Activated B cell treated with CpG ODN at 0.5 μM for 24 hours (primary cell): ENCODE measurements at regions not wholly inside any gene's neighbourhood (a gene's known extent, or its start where the extent isn't known, plus 50 kb on each side); places are given as distances from the start of the nearest gene placed in this dataset.

Source experiments
- ATAC-seq: fragments of 200-7000 bp; cut with Tn5 transposase; one replicate; pipeline ENCODE4 v1.10.0; 2021; ENCODE audit warnings: low read depth, mild to moderate bottlenecking, moderate library complexity
- CTCF ChIA-PET: fragments of 350-600 bp; sonication (Branson Sonifier 250); formaldehyde crosslinking; loops from one replicate; lab custom pipeline; 2021; ENCODE audit warnings: antibody characterized with exemption; lab: Charles Lee
- POLR2A ChIA-PET: fragments of 350-600 bp; sonication (Branson Sonifier 250); formaldehyde crosslinking; loops from one replicate; lab custom pipeline; 2021; ENCODE audit warnings: antibody characterized with exemption; lab: Charles Lee
- DNase-seq: peaks from one replicate; pipeline ENCODE4 v3.0.0; 2022
- H3K27ac Mint-ChIP-seq: one replicate; pipeline ENCODE4 v1.8.0; 2020; ENCODE audit warnings: mixed read lengths
- H3K27me3 Mint-ChIP-seq: one replicate; pipeline ENCODE4 v1.8.0; 2021; ENCODE audit warnings: mixed read lengths
- H3K36me3 Mint-ChIP-seq: one replicate; pipeline ENCODE4 v1.8.0; 2021; ENCODE audit warnings: low read depth, mixed read lengths
- H3K4me1 Mint-ChIP-seq: one replicate; pipeline ENCODE4 v1.8.0; 2021; ENCODE audit warnings: mixed read lengths
- H3K4me3 Mint-ChIP-seq: one replicate; pipeline ENCODE4 v1.8.0; 2020; ENCODE audit warnings: mild to moderate bottlenecking, mixed read lengths
- H3K9me3 Mint-ChIP-seq: one replicate; pipeline ENCODE4 v1.8.0; 2020; ENCODE audit warnings: mixed read lengths
- CTCF ChIP-seq: fragments of 200-600 bp; IDR thresholded peaks from one replicate; pipeline ENCODE4 v1.8.0; 2022; ENCODE audit warnings: antibody characterized with exemption, mild to moderate bottlenecking
- intact Hi-C: fragments of 100-400 bp; cut with micrococcal nuclease; formaldehyde crosslinking; loops from one replicate; pipeline ENCODE4 v1.15.1; 2024

- no peaks in the 10 kb centered on the region for H3K36me3 Mint-ChIP-seq
- POLR2A ChIA-PET = no interaction called here
- H3K4me1 Mint-ChIP-seq = peaks cover 4% of the 10 kb centered on the region
- intact Hi-C loops = no loop called here
- TF ChIP-seq CTCF = no peak
- DNase-seq = no peak
- ATAC-seq = no peak
- H3K9me3 Mint-ChIP-seq = no peaks in the 10 kb centered on the region
- H3K27ac Mint-ChIP-seq = no peak overlapping the region
- H3K27me3 Mint-ChIP-seq = no peaks in the 10 kb centered on the region
- CTCF ChIA-PET = no interaction called here
- H3K4me3 Mint-ChIP-seq = no peak overlapping the region
Observed at GRCh38 chr3:177610262-177610661, 413.0 kb upstream of the TBL1XR1 start.

- intact Hi-C loops = no loop called here
- no peaks in the 10 kb centered on the region for H3K9me3 Mint-ChIP-seq
- ChIA-PET POLR2A (interaction anchor here (0.6 kb wide), 1 partner anchor 55 kb away, joined by 3 read pairs; no protein-coding TSS in a partner anchor), CTCF (no interaction called here)
- no peak overlapping the region for H3K27ac Mint-ChIP-seq
- peaks cover 4% of the 10 kb centered on the region for H3K4me1 Mint-ChIP-seq
- DNase-seq (no peak), ATAC-seq (no peak)
- H3K36me3 Mint-ChIP-seq = no peaks in the 10 kb centered on the region
- H3K27me3 Mint-ChIP-seq = no peaks in the 10 kb centered on the region
- no peak for TF ChIP-seq CTCF
- H3K4me3 Mint-ChIP-seq = no peak overlapping the region
Observed at GRCh38 chr3:177610686-177611633, 413.7 kb upstream of the TBL1XR1 start.

GRCh38 chr3:177611752-177612334, 414.6 kb upstream of the TBL1XR1 start:
- ChIA-PET POLR2A (interaction anchor here (0.6 kb wide), 1 partner anchor 56 kb away, joined by 3 read pairs; no protein-coding TSS in a partner anchor), CTCF (no interaction called here)
- Mint-ChIP-seq H3K36me3 (no peaks in the 10 kb centered on the region), H3K4me1 (peaks cover 4% of the 10 kb centered on the region), H3K9me3 (no peaks in the 10 kb centered on the region), H3K27me3 (no peaks in the 10 kb centered on the region), H3K27ac (no peak overlapping the region), H3K4me3 (no peak overlapping the region)
- ATAC-seq (no peak), DNase-seq (no peak)
- TF ChIP-seq CTCF = no peak
- intact Hi-C loops = no loop called here

- POLR2A ChIA-PET = no interaction called here
- Mint-ChIP-seq H3K27me3 (no peaks in the 10 kb centered on the region), H3K9me3 (no peaks in the 10 kb centered on the region), H3K36me3 (no peaks in the 10 kb centered on the region), H3K27ac (no peak overlapping the region), H3K4me3 (no peak overlapping the region), H3K4me1 (peaks cover 4% of the 10 kb centered on the region)
- CTCF ChIA-PET = no interaction called here
- DNase-seq (no peak), ATAC-seq (no peak)
- intact Hi-C loops = no loop called here
- no peak for TF ChIP-seq CTCF
Observed at GRCh38 chr3:177613901-177614300, 416.6 kb upstream of the TBL1XR1 start.

GRCh38 chr3:177615015-177615414, 417.7 kb upstream of the TBL1XR1 start:
- ChIA-PET CTCF (no interaction called here), POLR2A (no interaction called here)
- Mint-ChIP-seq H3K9me3 (no peaks in the 10 kb centered on the region), H3K4me1 (peaks cover 4% of the 10 kb centered on the region), H3K27ac (no peak overlapping the region), H3K27me3 (no peaks in the 10 kb centered on the region), H3K36me3 (no peaks in the 10 kb centered on the region), H3K4me3 (no peak overlapping the region)
- no peak for TF ChIP-seq CTCF
- ATAC-seq (no peak), DNase-seq (no peak)
- intact Hi-C loops = no loop called here
